ENCODE measurements at regions not wholly inside any gene's neighbourhood (a gene's known extent, or its start where the extent isn't known, plus 50 kb on each side); places are given as distances from the start of the nearest gene placed in this dataset.
A peak's percentile ranks its signal among the peaks of the same experiment; 100 is the strongest.
"Not testable (repeated sequence)": the region's sequence is repeated elsewhere in the genome, so short reads cannot be mapped to it uniquely, and the experiment has no call there.

DNA sequence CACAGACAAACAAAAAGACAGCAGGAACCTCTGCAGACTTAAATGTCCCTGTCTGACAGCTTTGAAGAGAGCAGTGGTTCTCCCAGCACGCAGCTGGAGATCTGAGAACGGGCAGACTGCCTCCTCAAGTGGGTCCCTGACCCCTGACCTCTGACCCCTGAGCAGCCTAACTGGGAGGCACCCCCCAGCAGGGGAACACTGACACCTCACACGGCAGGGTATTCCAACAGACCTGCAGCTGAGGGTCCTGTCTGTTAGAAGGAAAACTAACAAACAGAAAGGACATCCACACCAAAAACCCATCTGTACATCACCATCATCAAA, 182.3 kb upstream of the NECTIN3 start:
- H3K4me3 ChIP-seq (ENCODE audit: insufficient read depth in 1 of 2, low read depth in 1 of 2, low read length in 2 of 2); H3K4me2 ChIP-seq (ENCODE audit: low read length, poor library complexity, severe bottlenecking); H4K91ac ChIP-seq (ENCODE audit: low read length); H3K79me1 ChIP-seq (replicated peaks; ENCODE audit: low read length, poor library complexity, severe bottlenecking); H2BK120ac ChIP-seq (ENCODE audit: low read depth, low read length); H3K9me3 ChIP-seq (ENCODE audit: control insufficient read depth, low read length); H3K27ac ChIP-seq (ENCODE audit: low read length, poor library complexity, severe bottlenecking); H3K18ac ChIP-seq (ENCODE audit: low read depth in 1 of 2, low read length in 2 of 2); H3K27me3 ChIP-seq (ENCODE audit: control insufficient read depth in 1 of 2, insufficient read depth in 1 of 2, low read length in 2 of 2); H2AK5ac ChIP-seq (ENCODE audit: low read length, severe bottlenecking); DNase-seq; H3K23ac ChIP-seq (ENCODE audit: low read length in 2 of 2); H2AFZ ChIP-seq (ENCODE audit: low read depth, low read length); H3K4me1 ChIP-seq (ENCODE audit: control insufficient read depth, insufficient read depth, low read depth, low read length); H3K4ac ChIP-seq (ENCODE audit: low read depth in 1 of 2, low read length in 2 of 2); H4K8ac ChIP-seq (ENCODE audit: low read length); H2BK12ac ChIP-seq (ENCODE audit: low read length in 2 of 2); H3K36me3 ChIP-seq (ENCODE audit: control insufficient read depth in 1 of 2, insufficient read depth in 2 of 2, low read depth in 1 of 2, low read length in 2 of 2); H2BK15ac ChIP-seq (ENCODE audit: low read depth, poor library complexity, severe bottlenecking); H3K9ac ChIP-seq (ENCODE audit: low read length); H3K14ac ChIP-seq (ENCODE audit: low read length in 2 of 2); H2BK5ac ChIP-seq (ENCODE audit: low read depth, low read length, poor library complexity, severe bottlenecking): not testable (repeated sequence)
- WGBS, result no CpG with 5 or more reads among the region's 3 CpGs

DNA sequence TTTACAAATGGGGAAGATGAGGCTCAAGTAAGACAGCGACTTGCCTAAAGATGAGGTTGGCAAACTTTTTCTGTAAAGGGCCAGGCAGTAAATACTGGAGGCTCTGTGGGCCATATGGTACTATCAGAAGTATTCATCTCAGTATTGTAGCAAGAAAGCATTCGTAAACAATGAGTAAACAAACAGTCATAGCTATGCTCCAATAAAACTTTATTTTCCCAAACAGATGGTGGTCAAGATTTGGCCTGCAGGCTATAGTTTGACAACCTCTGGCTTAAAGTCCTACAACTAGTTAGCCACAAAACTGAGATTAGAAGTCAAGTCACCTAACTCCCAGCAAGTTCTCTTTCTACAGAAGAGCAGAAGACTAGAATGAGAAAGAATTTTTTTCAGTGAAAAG, 177.0 kb upstream of the NECTIN3 start:
- H3K9me3 ChIP-seq (ENCODE audit: control insufficient read depth, low read length), result no peaks in the 10 kb centered on the region
- H3K27ac ChIP-seq (ENCODE audit: low read length, poor library complexity, severe bottlenecking), result no peak overlapping the region
- H3K4me2 ChIP-seq (ENCODE audit: low read length, poor library complexity, severe bottlenecking), result no peak overlapping the region
- H4K91ac ChIP-seq (ENCODE audit: low read length), result no peak overlapping the region
- 90% methylated on average over 2 of the region's 2 CpGs for WGBS
- H3K9ac ChIP-seq (ENCODE audit: low read length), result no peak overlapping the region
- no peak overlapping the region for H3K4me3 ChIP-seq (ENCODE audit: insufficient read depth in 1 of 2, low read depth in 1 of 2, low read length in 2 of 2)
- H2BK5ac ChIP-seq (ENCODE audit: low read depth, low read length, poor library complexity, severe bottlenecking), result no peak overlapping the region
- H3K79me1 ChIP-seq (replicated peaks; ENCODE audit: low read length, poor library complexity, severe bottlenecking), result no peaks in the 10 kb centered on the region
- H3K4ac ChIP-seq (ENCODE audit: low read depth in 1 of 2, low read length in 2 of 2), result no peak overlapping the region
- no peak overlapping the region for H3K23ac ChIP-seq (ENCODE audit: low read length in 2 of 2)
- H3K14ac ChIP-seq (ENCODE audit: low read length in 2 of 2), result no peak overlapping the region
- no peaks in the 10 kb centered on the region for H3K27me3 ChIP-seq (ENCODE audit: control insufficient read depth in 1 of 2, insufficient read depth in 1 of 2, low read length in 2 of 2)
- no peak overlapping the region for H2BK12ac ChIP-seq (ENCODE audit: low read length in 2 of 2)
- no peak overlapping the region for H4K8ac ChIP-seq (ENCODE audit: low read length)
- no peaks in the 10 kb centered on the region for H3K4me1 ChIP-seq (ENCODE audit: control insufficient read depth, insufficient read depth, low read depth, low read length)
- H2BK15ac ChIP-seq (ENCODE audit: low read depth, poor library complexity, severe bottlenecking), result no peak overlapping the region
- peak; percentile 23 for DNase-seq
- H2AK5ac ChIP-seq (ENCODE audit: low read length, severe bottlenecking), result no peak overlapping the region
- no peaks in the 10 kb centered on the region for H3K36me3 ChIP-seq (ENCODE audit: control insufficient read depth in 1 of 2, insufficient read depth in 2 of 2, low read depth in 1 of 2, low read length in 2 of 2)
- no peak overlapping the region for H3K18ac ChIP-seq (ENCODE audit: low read depth in 1 of 2, low read length in 2 of 2)
- H2AFZ ChIP-seq (ENCODE audit: low read depth, low read length), result no peak overlapping the region
- H2BK120ac ChIP-seq (ENCODE audit: low read depth, low read length), result no peak overlapping the region

DNA sequence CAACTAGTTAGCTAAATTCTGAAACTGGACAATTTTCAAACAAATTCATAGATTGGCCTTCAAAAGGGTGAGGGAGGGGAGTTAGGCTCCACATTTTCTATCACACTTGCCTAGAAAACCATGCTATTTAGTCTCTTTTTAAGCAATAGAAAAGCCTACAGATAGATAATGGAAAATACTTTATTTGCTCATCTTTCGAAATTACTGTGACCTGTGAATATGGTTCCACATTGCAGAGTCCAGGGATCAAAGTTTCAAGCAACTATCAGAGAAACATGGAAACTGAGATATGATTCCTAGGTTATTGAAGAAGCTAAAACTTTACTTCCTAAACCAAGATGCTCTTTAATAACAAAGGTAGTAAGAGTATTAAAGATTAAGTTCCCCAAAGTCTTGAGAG, 176.6 kb upstream of the NECTIN3 start:
- Histone ChIP-seq H2BK5ac (ENCODE audit: low read depth, low read length, poor library complexity, severe bottlenecking) (no peak overlapping the region), H3K27ac (ENCODE audit: low read length, poor library complexity, severe bottlenecking) (no peak overlapping the region), H3K79me1 (replicated peaks; ENCODE audit: low read length, poor library complexity, severe bottlenecking) (no peaks in the 10 kb centered on the region), H2AK5ac (ENCODE audit: low read length, severe bottlenecking) (no peak overlapping the region), H4K8ac (ENCODE audit: low read length) (no peak overlapping the region), H3K4ac (ENCODE audit: low read depth in 1 of 2, low read length in 2 of 2) (no peak overlapping the region), H3K4me1 (ENCODE audit: control insufficient read depth, insufficient read depth, low read depth, low read length) (no peaks in the 10 kb centered on the region), H3K9me3 (ENCODE audit: control insufficient read depth, low read length) (no peaks in the 10 kb centered on the region), H3K18ac (ENCODE audit: low read depth in 1 of 2, low read length in 2 of 2) (no peak overlapping the region), H2AFZ (ENCODE audit: low read depth, low read length) (no peak overlapping the region), H4K91ac (ENCODE audit: low read length) (no peak overlapping the region), H2BK15ac (ENCODE audit: low read depth, poor library complexity, severe bottlenecking) (no peak overlapping the region), H3K27me3 (ENCODE audit: control insufficient read depth in 1 of 2, insufficient read depth in 1 of 2, low read length in 2 of 2) (no peaks in the 10 kb centered on the region), H2BK120ac (ENCODE audit: low read depth, low read length) (no peak overlapping the region), H3K23ac (ENCODE audit: low read length in 2 of 2) (no peak overlapping the region), H3K36me3 (ENCODE audit: control insufficient read depth in 1 of 2, insufficient read depth in 2 of 2, low read depth in 1 of 2, low read length in 2 of 2) (no peaks in the 10 kb centered on the region), H2BK12ac (ENCODE audit: low read length in 2 of 2) (no peak overlapping the region), H3K4me3 (ENCODE audit: insufficient read depth in 1 of 2, low read depth in 1 of 2, low read length in 2 of 2) (no peak overlapping the region), H3K9ac (ENCODE audit: low read length) (no peak overlapping the region), H3K4me2 (ENCODE audit: low read length, poor library complexity, severe bottlenecking) (no peak overlapping the region), H3K14ac (ENCODE audit: low read length in 2 of 2) (no peak overlapping the region)
- DNase-seq, result no peak
- WGBS, result no CpG with 5 or more reads among the region's 1 CpG

DNA sequence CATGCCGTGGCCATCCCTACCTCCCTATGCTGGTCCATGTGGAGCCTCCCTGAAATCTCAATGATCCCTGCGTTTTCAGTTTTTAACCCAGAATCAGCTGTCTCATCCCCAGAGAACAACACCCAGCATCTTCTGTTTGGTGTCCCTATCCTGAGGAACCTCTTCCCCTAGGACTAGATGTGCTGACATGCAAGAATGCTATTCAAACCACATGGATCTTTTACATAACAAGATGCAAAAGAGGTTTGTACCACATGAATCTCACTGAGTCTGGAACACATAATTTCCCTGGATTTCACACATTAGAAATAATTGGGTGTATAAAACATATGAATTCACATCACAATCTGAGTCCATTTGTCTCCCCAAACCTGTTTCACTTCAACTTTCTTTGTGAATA, 174.6 kb upstream of the NECTIN3 start:
- Histone ChIP-seq H2BK5ac (ENCODE audit: low read depth, low read length, poor library complexity, severe bottlenecking) (no peak overlapping the region), H3K4me3 (ENCODE audit: insufficient read depth in 1 of 2, low read depth in 1 of 2, low read length in 2 of 2) (no peak overlapping the region), H2AFZ (ENCODE audit: low read depth, low read length) (no peak overlapping the region), H2AK5ac (ENCODE audit: low read length, severe bottlenecking) (no peak overlapping the region), H2BK15ac (ENCODE audit: low read depth, poor library complexity, severe bottlenecking) (no peak overlapping the region), H3K18ac (ENCODE audit: low read depth in 1 of 2, low read length in 2 of 2) (no peak overlapping the region), H3K4me1 (ENCODE audit: control insufficient read depth, insufficient read depth, low read depth, low read length) (no peaks in the 10 kb centered on the region), H4K91ac (ENCODE audit: low read length) (no peak overlapping the region), H2BK120ac (ENCODE audit: low read depth, low read length) (no peak overlapping the region), H3K14ac (ENCODE audit: low read length in 2 of 2) (no peak overlapping the region), H3K9me3 (ENCODE audit: control insufficient read depth, low read length) (no peaks in the 10 kb centered on the region), H3K36me3 (ENCODE audit: control insufficient read depth in 1 of 2, insufficient read depth in 2 of 2, low read depth in 1 of 2, low read length in 2 of 2) (no peaks in the 10 kb centered on the region), H3K27me3 (ENCODE audit: control insufficient read depth in 1 of 2, insufficient read depth in 1 of 2, low read length in 2 of 2) (no peaks in the 10 kb centered on the region), H4K8ac (ENCODE audit: low read length) (no peak overlapping the region), H3K9ac (ENCODE audit: low read length) (no peak overlapping the region), H3K4me2 (ENCODE audit: low read length, poor library complexity, severe bottlenecking) (no peak overlapping the region), H3K27ac (ENCODE audit: low read length, poor library complexity, severe bottlenecking) (no peak overlapping the region), H2BK12ac (ENCODE audit: low read length in 2 of 2) (no peak overlapping the region), H3K4ac (ENCODE audit: low read depth in 1 of 2, low read length in 2 of 2) (no peak overlapping the region), H3K79me1 (replicated peaks; ENCODE audit: low read length, poor library complexity, severe bottlenecking) (no peaks in the 10 kb centered on the region), H3K23ac (ENCODE audit: low read length in 2 of 2) (no peak overlapping the region)
- DNase-seq, result no peak
- 96% methylated on average over 2 of the region's 2 CpGs for WGBS

Data from mesenchymal stem cell (in vitro differentiated cells and primary cell).